ENCODE measurements at regions not wholly inside any gene's neighbourhood (a gene's known extent, or its start where the extent isn't known, plus 50 kb on each side); places are given as distances from the start of the nearest gene placed in this dataset.

- TF ChIP-seq POLR2AphosphoS5 (IDR thresholded peaks at IDR 0.05) (no peak), CTCF (IDR thresholded peaks at IDR 0.05) (no peak), POLR2A (IDR thresholded peaks at IDR 0.05) (no peak), EP300 (IDR thresholded peaks at IDR 0.05) (no peak)
Measured at GRCh38 chr3:3708769-3709115, 90.5 kb upstream of the LRRN1 start.
